ENCODE measurements at regions not wholly inside any gene's neighbourhood (a gene's known extent, or its start where the extent isn't known, plus 50 kb on each side); places are given as distances from the start of the nearest gene placed in this dataset.

- no peak overlapping the region for H2AFZ ChIP-seq
- no peaks in the 10 kb centered on the region for H3K9me2 ChIP-seq (replicated peaks; ENCODE audit: insufficient read depth)
- H3K9me3 ChIP-seq (ENCODE audit: low read depth): no peaks in the 10 kb centered on the region
- H3K79me2 ChIP-seq: no peaks in the 10 kb centered on the region
- no peak for DNase-seq (ENCODE audit: low spot score)
- TF ChIP-seq EZH2phosphoT487 (IDR thresholded peaks at IDR 0.05; ENCODE audit: low read depth, severe bottlenecking, unreplicated experiment): no peak
- TF ChIP-seq CTCF (IDR thresholded peaks at IDR 0.05; ENCODE audit: poor library complexity): no peak
- no peak for TF ChIP-seq EZH2 (IDR thresholded peaks at IDR 0.05; ENCODE audit: borderline replicate concordance)
- H3K27me3 ChIP-seq: no peaks in the 10 kb centered on the region
- H3K4me3 ChIP-seq: no peak overlapping the region
- H3K27ac ChIP-seq: no peak overlapping the region
- no peaks in the 10 kb centered on the region for H3K4me1 ChIP-seq (ENCODE audit: insufficient read depth)
- no peaks in the 10 kb centered on the region for H4K20me1 ChIP-seq (ENCODE audit: insufficient read depth, poor library complexity, severe bottlenecking)
- no peak overlapping the region for H3K4me2 ChIP-seq
- 88% methylated on average over 6 of the region's 6 CpGs for WGBS (ENCODE audit: low lambda C conversion rate, missing lambda C conversion rate)
- H3K36me3 ChIP-seq (replicated peaks; ENCODE audit: insufficient read depth, low read depth): no peaks in the 10 kb centered on the region
Observed at GRCh38 chr7:136193940-136194339, 216.8 kb upstream of the MTPN start.

GRCh38 chr7:136189506-136189998 lies 212.4 kb upstream of the MTPN start:
- no peaks in the 10 kb centered on the region for H3K27me3 ChIP-seq
- 71% methylated on average over 5 of the region's 5 CpGs for WGBS (ENCODE audit: low lambda C conversion rate, missing lambda C conversion rate)
- no peak overlapping the region for H2AFZ ChIP-seq

GRCh38 chr7:136186281-136186680 lies 209.1 kb upstream of the MTPN start:
- H3K4me1 ChIP-seq (ENCODE audit: insufficient read depth): no peaks in the 10 kb centered on the region
- H3K36me3 ChIP-seq (replicated peaks; ENCODE audit: insufficient read depth, low read depth): no peaks in the 10 kb centered on the region
- H3K4me2 ChIP-seq: no peak overlapping the region
- DNase-seq (ENCODE audit: low spot score): no peak
- H2AFZ ChIP-seq: no peak overlapping the region
- no peak overlapping the region for H3K27ac ChIP-seq
- no peaks in the 10 kb centered on the region for H4K20me1 ChIP-seq (ENCODE audit: insufficient read depth, poor library complexity, severe bottlenecking)
- no peak for TF ChIP-seq EZH2 (IDR thresholded peaks at IDR 0.05; ENCODE audit: borderline replicate concordance)
- TF ChIP-seq CTCF (IDR thresholded peaks at IDR 0.05; ENCODE audit: poor library complexity): no peak
- no peak for TF ChIP-seq EZH2phosphoT487 (IDR thresholded peaks at IDR 0.05; ENCODE audit: low read depth, severe bottlenecking, unreplicated experiment)
- WGBS (ENCODE audit: low lambda C conversion rate, missing lambda C conversion rate): 92% methylated on average over 6 of the region's 6 CpGs
- no peaks in the 10 kb centered on the region for H3K27me3 ChIP-seq
- no peaks in the 10 kb centered on the region for H3K9me3 ChIP-seq (ENCODE audit: low read depth)
- H3K79me2 ChIP-seq: no peaks in the 10 kb centered on the region
- no peak overlapping the region for H3K4me3 ChIP-seq
- H3K9me2 ChIP-seq (replicated peaks; ENCODE audit: insufficient read depth): peaks cover 5% of the 10 kb centered on the region

More at GRCh38 chr7:136189506-136189998, 212.4 kb upstream of the MTPN start:
- Histone ChIP-seq H3K4me2 (no peak overlapping the region), H3K4me3 (no peak overlapping the region), H4K20me1 (ENCODE audit: insufficient read depth, poor library complexity, severe bottlenecking) (no peaks in the 10 kb centered on the region), H3K4me1 (ENCODE audit: insufficient read depth) (no peaks in the 10 kb centered on the region), H3K79me2 (no peaks in the 10 kb centered on the region), H3K9me2 (replicated peaks; ENCODE audit: insufficient read depth) (peaks cover 5% of the 10 kb centered on the region), H3K9me3 (ENCODE audit: low read depth) (no peaks in the 10 kb centered on the region), H3K27ac (no peak overlapping the region), H3K36me3 (replicated peaks; ENCODE audit: insufficient read depth, low read depth) (no peaks in the 10 kb centered on the region)
- DNase-seq (ENCODE audit: low spot score): no peak
- TF ChIP-seq EZH2 (IDR thresholded peaks at IDR 0.05; ENCODE audit: borderline replicate concordance) (no peak), EZH2phosphoT487 (IDR thresholded peaks at IDR 0.05; ENCODE audit: low read depth, severe bottlenecking, unreplicated experiment) (no peak), CTCF (IDR thresholded peaks at IDR 0.05; ENCODE audit: poor library complexity) (no peak)

- no peak overlapping the region for H3K4me2 ChIP-seq
- TF ChIP-seq EZH2phosphoT487 (IDR thresholded peaks at IDR 0.05; ENCODE audit: low read depth, severe bottlenecking, unreplicated experiment) (no peak), EZH2 (IDR thresholded peaks at IDR 0.05; ENCODE audit: borderline replicate concordance) (no peak), CTCF (IDR thresholded peaks at IDR 0.05; ENCODE audit: poor library complexity) (no peak)
- WGBS (ENCODE audit: low lambda C conversion rate, missing lambda C conversion rate): 48% methylated on average over 2 of the region's 2 CpGs
- no peak for DNase-seq (ENCODE audit: low spot score)
- no peaks in the 10 kb centered on the region for H3K36me3 ChIP-seq (replicated peaks; ENCODE audit: insufficient read depth, low read depth)
- no peaks in the 10 kb centered on the region for H3K27me3 ChIP-seq
- H3K4me1 ChIP-seq (ENCODE audit: insufficient read depth): peaks cover 11% of the 10 kb centered on the region
- no peaks in the 10 kb centered on the region for H3K79me2 ChIP-seq
- no peak overlapping the region for H2AFZ ChIP-seq
- H3K4me3 ChIP-seq: no peak overlapping the region
- no peaks in the 10 kb centered on the region for H4K20me1 ChIP-seq (ENCODE audit: insufficient read depth, poor library complexity, severe bottlenecking)
- H3K9me2 ChIP-seq (replicated peaks; ENCODE audit: insufficient read depth): peaks cover 5% of the 10 kb centered on the region
- no peak overlapping the region for H3K27ac ChIP-seq
- no peaks in the 10 kb centered on the region for H3K9me3 ChIP-seq (ENCODE audit: low read depth)
Observed at GRCh38 chr7:136184719-136185118, 207.6 kb upstream of the MTPN start.
